ENCODE measurements at regions not wholly inside any gene's neighbourhood (a gene's known extent, or its start where the extent isn't known, plus 50 kb on each side); places are given as distances from the start of the nearest gene placed in this dataset.

- no peak for TF ChIP-seq POLR2A (IDR thresholded peaks at IDR 0.05)
- no peak for TF ChIP-seq POLR2AphosphoS5 (IDR thresholded peaks at IDR 0.05)
- TF ChIP-seq CTCF (IDR thresholded peaks at IDR 0.05) = no peak
- TF ChIP-seq EP300 (IDR thresholded peaks at IDR 0.05) = no peak
Observed at GRCh38 chr11:115774756-115775155, 270.5 kb upstream of the CADM1 start.

Measured in gastroesophageal sphincter (tissue), 3 donors.